AG09309 (cell line): ENCODE measurements at regions not wholly inside any gene's neighbourhood (a gene's known extent, or its start where the extent isn't known, plus 50 kb on each side); places are given as distances from the start of the nearest gene placed in this dataset.

Source experiments
- DNase-seq: peaks from one replicate; pipeline ENCODE4 v3.0.0-alpha.2; 2010; ENCODE audit warnings: low read depth
- H3K4me3 ChIP-seq: 2 replicates; pipeline ENCODE4 v1.5.1; 2011; ENCODE audit warnings: mild to moderate bottlenecking, low read depth, low read length, moderate library complexity; ENCODE audit not compliant: control insufficient read depth
- CTCF ChIP-seq: IDR thresholded peaks from 2 replicates; pipeline ENCODE4 v1.5.1; 2011; ENCODE audit warnings: mild to moderate bottlenecking, low read depth, low read length, inconsistent platforms; ENCODE audit not compliant: insufficient read depth, control insufficient read depth; ENCODE audit errors: missing control alignments

- no peak for TF ChIP-seq CTCF
Measured at GRCh38 chr6:112649853-112650252, 302.7 kb downstream of the RFPL4B start.

GRCh38 chr6:112651239-112651638 lies 304.1 kb downstream of the RFPL4B start:
- TF ChIP-seq CTCF, result no peak

More at GRCh38 chr6:112649853-112650252, 302.7 kb downstream of the RFPL4B start:
- DNase-seq, result no peak
- H3K4me3 ChIP-seq, result no peak overlapping the region

GRCh38 chr6:112659912-112660311 lies 312.8 kb downstream of the RFPL4B start:
- H3K4me3 ChIP-seq, result no peak overlapping the region
- no peak for TF ChIP-seq CTCF
- DNase-seq, result no peak

More at GRCh38 chr6:112651239-112651638, 304.1 kb downstream of the RFPL4B start:
- DNase-seq, result no peak
- no peak overlapping the region for H3K4me3 ChIP-seq

- no peak for DNase-seq
- no peak overlapping the region for H3K4me3 ChIP-seq
- no peak for TF ChIP-seq CTCF
Measured at GRCh38 chr6:112660626-112661025, 313.5 kb downstream of the RFPL4B start.

GRCh38 chr6:112663698-112664097 lies 316.6 kb downstream of the RFPL4B start:
- no peak for TF ChIP-seq CTCF
- no peak overlapping the region for H3K4me3 ChIP-seq
- no peak for DNase-seq

GRCh38 chr6:112665114-112665513 lies 318.0 kb downstream of the RFPL4B start:
- H3K4me3 ChIP-seq, result no peak overlapping the region
- no peak for TF ChIP-seq CTCF
- DNase-seq, result no peak

- no peak for TF ChIP-seq CTCF
- no peak for DNase-seq
Measured at GRCh38 chr6:112665815-112666214, 318.7 kb downstream of the RFPL4B start.

More at GRCh38 chr6:112665815-112666214, 318.7 kb downstream of the RFPL4B start:
- H3K4me3 ChIP-seq, result no peak overlapping the region
